ENCODE measurements at regions not wholly inside any gene's neighbourhood (a gene's known extent, or its start where the extent isn't known, plus 50 kb on each side); places are given as distances from the start of the nearest gene placed in this dataset.

GRCh38 chr3:166285001-166285400, 447.8 kb upstream of the BCHE start:
- Mint-ChIP-seq H3K27me3 (ENCODE audit: unreplicated experiment) (no peaks in the 10 kb centered on the region), H3K36me3 (ENCODE audit: low read depth, unreplicated experiment) (no peaks in the 10 kb centered on the region), H3K27ac (ENCODE audit: unreplicated experiment) (no peak overlapping the region), H3K4me1 (ENCODE audit: unreplicated experiment) (no peaks in the 10 kb centered on the region), H3K4me3 (ENCODE audit: unreplicated experiment) (no peak overlapping the region), H3K9me3 (ENCODE audit: unreplicated experiment) (no peaks in the 10 kb centered on the region)
- no peak for DNase-seq (ENCODE audit: low spot score)
- TF ChIP-seq CTCF (IDR thresholded peaks at IDR 0.05; ENCODE audit: unreplicated experiment): no peak

GRCh38 chr3:166283840-166284239, 446.6 kb upstream of the BCHE start:
- no peaks in the 10 kb centered on the region for H3K4me1 Mint-ChIP-seq (ENCODE audit: unreplicated experiment)
- no peak overlapping the region for H3K4me3 Mint-ChIP-seq (ENCODE audit: unreplicated experiment)
- no peaks in the 10 kb centered on the region for H3K27me3 Mint-ChIP-seq (ENCODE audit: unreplicated experiment)
- H3K36me3 Mint-ChIP-seq (ENCODE audit: low read depth, unreplicated experiment): no peaks in the 10 kb centered on the region
- no peak for TF ChIP-seq CTCF (IDR thresholded peaks at IDR 0.05; ENCODE audit: unreplicated experiment)
- H3K27ac Mint-ChIP-seq (ENCODE audit: unreplicated experiment): no peak overlapping the region
- no peaks in the 10 kb centered on the region for H3K9me3 Mint-ChIP-seq (ENCODE audit: unreplicated experiment)
- no peak for DNase-seq (ENCODE audit: low spot score)

DNA sequence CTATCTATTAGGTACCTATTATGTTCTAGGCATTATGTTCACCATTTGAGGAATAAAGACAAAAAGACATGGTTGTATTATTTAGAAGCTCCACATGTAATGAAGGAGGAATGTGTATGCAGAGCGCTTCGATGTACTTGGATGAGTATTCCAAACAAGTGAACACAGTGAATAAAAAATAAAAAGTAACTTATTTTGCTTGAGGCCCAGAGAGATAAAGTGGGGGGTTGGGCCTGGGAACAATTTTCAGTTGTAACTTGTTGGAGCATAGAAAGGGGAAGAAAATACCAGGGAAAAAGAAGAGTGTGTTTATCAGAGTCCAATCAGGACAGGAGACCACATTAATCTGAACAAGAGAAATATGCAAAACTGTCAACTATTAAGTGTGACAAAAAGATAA, 445.7 kb upstream of the BCHE start:
- Mint-ChIP-seq H3K4me3 (ENCODE audit: unreplicated experiment) (no peak overlapping the region), H3K9me3 (ENCODE audit: unreplicated experiment) (no peaks in the 10 kb centered on the region), H3K27me3 (ENCODE audit: unreplicated experiment) (no peaks in the 10 kb centered on the region), H3K27ac (ENCODE audit: unreplicated experiment) (no peak overlapping the region), H3K4me1 (ENCODE audit: unreplicated experiment) (no peaks in the 10 kb centered on the region), H3K36me3 (ENCODE audit: low read depth, unreplicated experiment) (no peaks in the 10 kb centered on the region)
- no peak for TF ChIP-seq CTCF (IDR thresholded peaks at IDR 0.05; ENCODE audit: unreplicated experiment)
- DNase-seq (ENCODE audit: low spot score): no peak

- no peak for DNase-seq (ENCODE audit: low spot score)
- H3K36me3 Mint-ChIP-seq (ENCODE audit: low read depth, unreplicated experiment): no peaks in the 10 kb centered on the region
- H3K4me3 Mint-ChIP-seq (ENCODE audit: unreplicated experiment): no peak overlapping the region
- H3K27ac Mint-ChIP-seq (ENCODE audit: unreplicated experiment): no peak overlapping the region
- no peaks in the 10 kb centered on the region for H3K27me3 Mint-ChIP-seq (ENCODE audit: unreplicated experiment)
- H3K4me1 Mint-ChIP-seq (ENCODE audit: unreplicated experiment): no peaks in the 10 kb centered on the region
- no peaks in the 10 kb centered on the region for H3K9me3 Mint-ChIP-seq (ENCODE audit: unreplicated experiment)
- TF ChIP-seq CTCF (IDR thresholded peaks at IDR 0.05; ENCODE audit: unreplicated experiment): no peak
Observed at GRCh38 chr3:166279636-166280035, 442.4 kb upstream of the BCHE start.

- Mint-ChIP-seq H3K27ac (ENCODE audit: unreplicated experiment) (no peak overlapping the region), H3K4me3 (ENCODE audit: unreplicated experiment) (no peak overlapping the region), H3K4me1 (ENCODE audit: unreplicated experiment) (no peaks in the 10 kb centered on the region)
Observed at GRCh38 chr3:166275024-166275390, 437.8 kb upstream of the BCHE start.

More at GRCh38 chr3:166275024-166275390, 437.8 kb upstream of the BCHE start:
- no peak for TF ChIP-seq CTCF (IDR thresholded peaks at IDR 0.05; ENCODE audit: unreplicated experiment)
- Mint-ChIP-seq H3K27me3 (ENCODE audit: unreplicated experiment) (no peaks in the 10 kb centered on the region), H3K9me3 (ENCODE audit: unreplicated experiment) (no peaks in the 10 kb centered on the region), H3K36me3 (ENCODE audit: low read depth, unreplicated experiment) (no peaks in the 10 kb centered on the region)
- DNase-seq (ENCODE audit: low spot score): no peak

All from endothelial cell (in vitro differentiated cells).